Tibial nerve (tissue), 4 donors: ENCODE measurements at regions not wholly inside any gene's neighbourhood (a gene's known extent, or its start where the extent isn't known, plus 50 kb on each side); places are given as distances from the start of the nearest gene placed in this dataset.
"Not testable (repeated sequence)": the region's sequence is repeated elsewhere in the genome, so short reads cannot be mapped to it uniquely, and the experiment has no call there.

Experiments
- DNase-seq, 2 donors: peaks; one replicate each; pipeline ENCODE4 v3.0.0-alpha.2; 2019; ENCODE audit warnings: low spot score in 2 of 2
- H3K27ac ChIP-seq, 4 donors: fragments of 200-600 bp; sonication (generic) in 3 of 4; one replicate each; pipeline ENCODE4 v1.5.1; 2017 to 2019; ENCODE audit warnings: mild to moderate bottlenecking in 1 of 4
- H3K27me3 ChIP-seq, 2 donors: fragments of 200-600 bp; sonication (generic) in 1 of 2; one replicate each; pipeline versions ENCODE4 v1.5.1 to v1.6.0; 2017 to 2019
- H3K36me3 ChIP-seq, 3 donors: fragments of 200-600 bp; sonication (generic); one replicate each; pipeline ENCODE4 v1.5.1; 2018 to 2019
- H3K4me1 ChIP-seq, 4 donors: fragments of 200-600 bp; sonication (generic) in 3 of 4; one replicate each; pipeline ENCODE4 v1.5.1; 2017 to 2019
- H3K4me3 ChIP-seq, 4 donors: fragments of 200-600 bp; sonication (generic) in 3 of 4; one replicate each; pipeline ENCODE4 v1.5.1; 2017 to 2019; ENCODE audit warnings: mild to moderate bottlenecking in 1 of 4, moderate library complexity in 1 of 4
- H3K9me3 ChIP-seq, 4 donors: fragments of 200-600 bp; sonication (generic) in 3 of 4; one replicate each; pipeline ENCODE4 v1.5.1; 2017 to 2019
- CTCF ChIP-seq, 5 experiments: fragments of 200-600 bp in 3 of 5; fragments of 450-650 bp in 2 of 5; sonication (generic) in 3 of 5; IDR thresholded peaks; one replicate each; pipeline ENCODE4 v1.5.1; 2016 to 2019; ENCODE audit warnings: antibody characterized with exemption in 5 of 5, mild to moderate bottlenecking in 3 of 5, moderate library complexity in 2 of 5
- EP300 ChIP-seq, 2 donors: sonication (generic); formaldehyde crosslinking; IDR thresholded peaks; one replicate each; pipeline ENCODE4 v1.6.1; 2017; ENCODE audit warnings: antibody characterized with exemption in 2 of 2, mild to moderate bottlenecking in 1 of 2
- POLR2A ChIP-seq, 2 donors: fragments of 450-650 bp; IDR thresholded peaks; one replicate each; pipeline ENCODE4 v1.6.1; 2017; ENCODE audit warnings: antibody characterized with exemption in 2 of 2, mild to moderate bottlenecking in 2 of 2, moderate library complexity in 2 of 2
- WGBS, 2 donors: methylation state at CpG; one replicate each; pipeline ENCODE4 v1.1.5; 2018; 5-methylcytosine and 5-hydroxymethylcytosine counted together

- H3K27ac ChIP-seq = no peak overlapping the region
- H3K27me3 ChIP-seq = no peaks in the 10 kb centered on the region
- H3K36me3 ChIP-seq = no peaks in the 10 kb centered on the region
- TF ChIP-seq POLR2A (IDR thresholded peaks at IDR 0.05) = no peak
- TF ChIP-seq CTCF (IDR thresholded peaks at IDR 0.05) = no peak
- no peak for TF ChIP-seq EP300 (IDR thresholded peaks at IDR 0.05)
- DNase-seq = no peak
- peaks cover 0 to 37% (median 4%) of the 10 kb centered on the region in 4 donors for H3K9me3 ChIP-seq
- 79 to 90% methylated on average over 2 of the region's 2 CpGs for WGBS, 2 donors
- H3K4me1 ChIP-seq = no peaks in the 10 kb centered on the region
- H3K4me3 ChIP-seq = no peak overlapping the region
Measured at GRCh38 chr5:92283521-92283920, 900.4 kb upstream of the ARRDC3 start.

GRCh38 chr5:92271750-92272149 lies 888.6 kb upstream of the ARRDC3 start:
- not testable (repeated sequence) for H3K27ac ChIP-seq, H3K4me3 ChIP-seq, H3K4me1 ChIP-seq, H3K27me3 ChIP-seq, H3K36me3 ChIP-seq, DNase-seq, H3K9me3 ChIP-seq
- 58 to 74% methylated on average over 1 of the region's 1 CpG for WGBS, 2 donors

GRCh38 chr5:92268343-92268742 lies 885.2 kb upstream of the ARRDC3 start:
- H3K4me1 ChIP-seq = no peaks in the 10 kb centered on the region
- no peak for DNase-seq
- WGBS, 2 donors = 72 to 91% methylated on average over 4 to 6 of the region's 6 CpGs

GRCh38 chr5:92267830-92268229 lies 884.7 kb upstream of the ARRDC3 start:
- Histone ChIP-seq H3K4me1 (no peaks in the 10 kb centered on the region), H3K4me3 (no peak overlapping the region), H3K9me3 (no peaks in the 10 kb centered on the region), H3K36me3 (no peaks in the 10 kb centered on the region), H3K27me3 (no peaks in the 10 kb centered on the region), H3K27ac (no peak overlapping the region)
- 92 to 96% methylated on average over 2 to 4 of the region's 4 CpGs for WGBS, 2 donors
- TF ChIP-seq POLR2A (IDR thresholded peaks at IDR 0.05) (no peak), CTCF (IDR thresholded peaks at IDR 0.05) (no peak)
- no peak for DNase-seq

More at GRCh38 chr5:92268343-92268742, 885.2 kb upstream of the ARRDC3 start:
- no peaks in the 10 kb centered on the region for H3K36me3 ChIP-seq
- no peaks in the 10 kb centered on the region for H3K27me3 ChIP-seq
- H3K4me3 ChIP-seq = no peak overlapping the region
- no peaks in the 10 kb centered on the region for H3K9me3 ChIP-seq
- TF ChIP-seq POLR2A (IDR thresholded peaks at IDR 0.05) = no peak
- no peak for TF ChIP-seq EP300 (IDR thresholded peaks at IDR 0.05)
- no peak for TF ChIP-seq CTCF (IDR thresholded peaks at IDR 0.05)
- H3K27ac ChIP-seq = no peak overlapping the region

GRCh38 chr5:92265804-92266203 lies 882.7 kb upstream of the ARRDC3 start:
- Histone ChIP-seq H3K27ac (no peak overlapping the region), H3K9me3 (no peaks in the 10 kb centered on the region), H3K4me1 (no peaks in the 10 kb centered on the region), H3K36me3 (no peaks in the 10 kb centered on the region), H3K4me3 (no peak overlapping the region), H3K27me3 (no peaks in the 10 kb centered on the region)
- TF ChIP-seq CTCF (IDR thresholded peaks at IDR 0.05) (no peak), POLR2A (IDR thresholded peaks at IDR 0.05) (no peak), EP300 (IDR thresholded peaks at IDR 0.05) (no peak)
- WGBS, 2 donors = 93 to 95% methylated on average over 3 of the region's 3 CpGs
- DNase-seq = no peak

GRCh38 chr5:92255605-92256004 lies 872.5 kb upstream of the ARRDC3 start:
- H3K4me3 ChIP-seq, DNase-seq: not testable (repeated sequence)

More at GRCh38 chr5:92255605-92256004, 872.5 kb upstream of the ARRDC3 start:
- H3K27ac ChIP-seq, H3K27me3 ChIP-seq, H3K36me3 ChIP-seq, H3K4me1 ChIP-seq, H3K9me3 ChIP-seq: not testable (repeated sequence)
